Stimulated activated CD8-positive, alpha-beta memory T cell treated with anti-CD3 and anti-CD28 coated beads, Interleukin-12 subunit alpha, Interleukin-12 subunit beta, amount 100 ng/mL, for 24 hours (primary cell): ENCODE measurements at regions not wholly inside any gene's neighbourhood (a gene's known extent, or its start where the extent isn't known, plus 50 kb on each side); places are given as distances from the start of the nearest gene placed in this dataset.

Source experiments
- DNase-seq: peaks from one replicate; pipeline ENCODE4 v3.0.0-alpha.2; 2020; ENCODE audit errors: extremely low read depth

GRCh38 chr18:51649796-51650195 is 452.3 kb upstream of the MEX3C start:
- DNase-seq: no peak

- DNase-seq: no peak
Observed at GRCh38 chr18:51651761-51652160, 454.3 kb upstream of the MEX3C start.

DNA sequence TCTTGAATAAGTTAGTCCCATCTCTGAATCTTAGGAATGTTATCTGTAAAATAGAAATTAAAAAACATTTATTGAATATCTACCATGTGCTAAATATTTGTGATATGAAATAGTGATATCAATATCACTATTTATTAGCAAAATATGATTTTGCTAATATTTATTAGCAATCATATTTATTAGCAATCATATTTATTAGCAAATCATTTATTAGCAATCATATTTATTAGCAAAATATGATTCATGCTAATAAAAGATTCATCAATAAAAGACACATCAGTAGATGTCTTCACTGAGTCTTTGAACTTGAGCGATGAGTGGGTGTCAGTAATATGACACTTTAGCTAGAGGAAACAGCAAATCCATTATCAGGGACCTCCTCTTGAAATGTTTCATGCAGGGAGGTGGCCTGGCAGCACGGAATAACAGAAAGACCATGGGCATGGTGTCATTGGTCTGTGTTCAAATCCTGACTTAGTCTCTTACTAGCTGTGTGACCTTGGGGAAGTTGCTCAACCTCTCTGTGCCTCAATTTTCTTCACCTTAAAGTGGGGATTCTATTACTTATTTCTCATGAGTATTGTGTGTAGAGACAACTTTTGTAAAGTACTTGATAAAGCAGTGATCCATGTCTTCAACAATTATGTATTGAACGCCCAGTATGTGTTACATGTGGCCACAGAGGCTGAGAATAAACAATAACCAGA is 456.2 kb upstream of the MEX3C start:
- no peak for DNase-seq

GRCh38 chr18:51654488-51655326 is 457.2 kb upstream of the MEX3C start:
- DNase-seq: no peak

DNA sequence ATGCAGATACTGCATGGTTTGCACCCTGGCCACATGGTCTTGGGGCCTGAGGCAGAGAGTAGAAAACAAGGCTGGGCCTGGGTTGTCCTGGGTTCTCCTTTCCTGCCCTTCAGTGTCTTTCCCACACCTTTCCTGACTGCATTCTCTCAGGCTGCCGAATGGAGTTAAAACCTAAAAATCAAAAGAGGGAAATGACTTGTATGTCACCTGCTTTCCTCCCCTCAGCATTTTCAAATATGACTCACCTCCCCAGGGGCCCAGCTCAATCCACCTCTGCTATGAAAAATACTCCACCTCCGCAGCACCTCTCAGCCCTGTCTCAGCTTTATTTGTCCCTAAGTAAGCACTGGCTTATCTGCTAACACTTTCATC is 457.8 kb upstream of the MEX3C start:
- no peak for DNase-seq

- DNase-seq: no peak
Observed at GRCh38 chr18:51656249-51656648, 458.8 kb upstream of the MEX3C start.

GRCh38 chr18:51658436-51658835 is 461.0 kb upstream of the MEX3C start:
- no peak for DNase-seq

- DNase-seq: no peak
Observed at GRCh38 chr18:51659781-51660180, 462.3 kb upstream of the MEX3C start.

- no peak for DNase-seq
Observed at GRCh38 chr18:51660188-51660715, 462.8 kb upstream of the MEX3C start.

DNA sequence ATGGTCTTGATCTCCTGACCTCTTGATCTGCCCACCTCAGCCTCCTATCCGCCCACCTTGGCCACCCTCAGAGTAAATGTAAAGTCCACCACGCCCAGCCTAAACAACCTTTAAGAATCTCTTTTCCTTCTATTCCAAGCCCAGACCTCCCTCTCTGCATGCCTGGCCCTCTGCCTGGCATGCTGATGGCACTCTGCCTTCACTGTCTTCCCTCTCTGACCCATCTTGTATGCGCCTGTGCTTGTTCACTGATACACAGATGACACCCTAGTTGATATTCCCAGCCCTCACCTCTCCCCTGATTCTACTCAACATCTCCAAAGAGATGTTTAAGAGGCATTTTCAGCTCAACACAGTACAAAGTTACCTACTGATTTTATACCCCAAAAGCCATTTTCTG is 466.8 kb upstream of the MEX3C start:
- no peak for DNase-seq

- DNase-seq: no peak
Observed at GRCh38 chr18:51666763-51667191, 469.3 kb upstream of the MEX3C start.

DNA sequence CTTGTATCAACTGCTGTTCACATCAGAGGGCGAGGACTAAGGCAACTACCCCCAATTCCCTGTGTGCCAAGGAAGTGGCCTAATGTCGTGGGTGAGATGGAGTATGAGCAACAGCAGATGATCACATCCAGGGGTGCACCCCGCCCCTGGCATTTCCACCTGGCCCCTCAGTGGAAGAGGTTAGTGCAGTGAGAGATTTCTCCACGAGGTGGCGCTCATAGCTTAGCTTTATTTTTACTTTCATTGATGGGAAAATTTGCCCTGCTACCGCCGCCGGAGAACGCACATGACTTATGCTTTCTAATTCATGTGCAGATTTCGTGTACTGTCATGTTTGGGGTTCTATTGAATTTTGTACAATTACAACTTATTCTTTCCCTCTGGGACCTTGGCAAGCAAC is 470.6 kb upstream of the MEX3C start:
- no peak for DNase-seq

DNA sequence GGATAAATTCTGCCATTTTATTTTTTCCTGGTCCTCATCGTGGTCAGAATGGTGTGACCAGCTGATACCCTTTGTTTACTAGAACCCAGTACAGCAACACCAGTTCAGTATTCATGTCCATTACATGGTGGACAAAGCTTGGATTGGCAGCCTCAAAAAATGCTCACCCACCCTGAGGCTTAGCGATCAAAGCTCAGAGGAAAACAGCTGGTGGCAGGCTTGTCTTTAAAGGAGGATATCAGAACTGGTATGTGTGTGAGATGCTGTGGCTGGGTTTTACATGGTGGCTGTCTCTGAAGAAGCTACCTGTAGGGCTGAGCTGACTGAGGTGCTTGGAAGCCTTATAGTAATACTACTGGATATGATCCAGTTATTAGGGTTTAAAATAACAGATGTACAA is 471.1 kb upstream of the MEX3C start:
- no peak for DNase-seq

DNA sequence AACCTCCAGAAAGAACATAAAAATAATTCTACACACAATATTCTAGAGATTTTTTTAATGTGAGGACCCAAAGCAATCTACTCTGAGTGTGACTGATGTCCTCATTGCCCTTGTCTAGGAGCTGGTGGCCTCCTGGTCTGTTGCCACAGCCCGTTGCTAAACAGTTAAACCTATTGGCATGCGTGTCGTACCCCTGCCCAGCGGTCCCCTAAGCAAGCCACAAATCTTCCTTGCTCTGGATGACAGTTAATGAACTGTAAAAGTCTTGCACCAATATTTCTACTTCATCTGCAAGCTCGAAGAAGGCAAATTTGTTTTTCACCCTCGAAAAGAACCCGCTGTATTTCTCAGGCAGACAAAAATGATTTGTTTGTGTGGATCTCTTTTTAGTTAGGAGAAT is 489.1 kb upstream of the MEX3C start:
- DNase-seq: no peak

- DNase-seq: no peak
Observed at GRCh38 chr18:51687845-51688585, 490.5 kb upstream of the MEX3C start.

- no peak for DNase-seq
Observed at GRCh38 chr18:51692612-51693011, 495.1 kb upstream of the MEX3C start.

DNA sequence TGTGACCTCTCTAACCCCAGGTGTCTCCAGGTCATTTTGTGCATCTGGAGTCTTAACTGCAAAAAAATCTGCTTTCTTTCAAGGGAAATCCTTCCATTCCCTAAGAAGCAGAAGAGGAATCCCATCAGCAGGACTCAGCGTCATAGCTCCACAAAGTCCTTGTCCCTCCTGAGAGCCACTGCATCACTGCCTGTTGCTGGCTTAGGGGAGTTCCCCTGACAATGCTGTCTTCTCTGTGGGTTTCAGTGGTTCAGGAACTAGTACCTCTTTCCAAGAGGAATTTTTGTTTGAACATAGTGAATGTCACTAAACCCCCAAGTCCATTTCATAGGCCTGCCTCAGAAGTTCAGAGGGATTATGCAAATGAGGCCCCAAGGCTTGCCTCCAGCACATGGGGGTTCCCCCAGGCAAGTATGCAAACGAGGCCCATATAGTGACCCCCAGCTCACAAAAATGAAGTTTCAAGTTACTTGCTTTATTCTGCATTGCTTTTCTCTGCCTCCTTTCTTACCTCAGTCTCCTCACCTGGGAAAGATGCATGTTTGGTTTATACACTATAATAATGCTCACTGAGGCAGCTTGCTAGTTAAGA is 513.9 kb upstream of the MEX3C start:
- DNase-seq: no peak

- DNase-seq: no peak
Observed at GRCh38 chr18:51712821-51713220, 515.3 kb upstream of the MEX3C start.

GRCh38 chr18:51716277-51716676 is 518.8 kb upstream of the MEX3C start:
- DNase-seq: no peak

GRCh38 chr18:51721388-51721787 is 523.9 kb upstream of the MEX3C start:
- DNase-seq: no peak

DNA sequence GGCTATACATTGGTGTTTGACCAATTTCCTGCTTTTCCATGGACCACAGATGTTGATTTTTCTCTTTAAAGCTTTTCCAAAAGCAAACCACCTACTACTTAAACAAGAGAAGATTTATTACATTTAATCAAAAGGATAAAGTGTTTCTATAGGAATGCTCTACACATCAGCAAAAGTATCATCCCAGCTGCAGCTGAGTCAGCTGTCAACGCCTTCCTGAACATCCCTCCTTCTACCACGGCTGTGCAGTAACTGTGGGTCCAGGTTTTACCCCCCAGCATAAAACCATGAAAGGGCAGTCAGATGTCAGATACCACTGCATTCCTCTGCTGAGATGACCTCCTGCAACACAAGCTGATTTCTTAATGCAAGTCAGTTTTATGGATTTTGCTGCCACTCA is 524.5 kb upstream of the MEX3C start:
- no peak for DNase-seq
